ENCODE measurements at regions not wholly inside any gene's neighbourhood (a gene's known extent, or its start where the extent isn't known, plus 50 kb on each side); places are given as distances from the start of the nearest gene placed in this dataset.

DNA sequence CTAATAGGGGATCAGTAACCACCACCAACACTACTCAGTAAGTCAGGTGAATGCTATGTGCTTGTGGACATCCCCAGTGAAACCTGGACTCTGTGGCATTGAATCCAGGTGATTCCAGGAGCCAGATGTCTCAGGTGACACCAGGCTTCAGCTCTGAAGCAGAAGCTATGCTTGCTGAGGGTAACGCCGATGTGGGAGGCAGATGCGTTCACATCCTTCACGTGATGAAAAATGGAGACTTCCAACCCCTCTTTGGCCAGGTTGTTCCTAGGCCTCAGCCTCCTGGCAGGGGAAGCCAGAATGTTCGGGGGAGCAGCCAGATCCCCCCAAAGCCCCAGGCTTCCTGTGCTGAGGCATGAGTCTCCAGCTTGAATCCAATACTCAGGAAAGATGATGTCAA, 209.8 kb upstream of the PDE10A start:
- DNase-seq (ENCODE audit: low read depth), result no peak
- TF ChIP-seq, protein P1, sequence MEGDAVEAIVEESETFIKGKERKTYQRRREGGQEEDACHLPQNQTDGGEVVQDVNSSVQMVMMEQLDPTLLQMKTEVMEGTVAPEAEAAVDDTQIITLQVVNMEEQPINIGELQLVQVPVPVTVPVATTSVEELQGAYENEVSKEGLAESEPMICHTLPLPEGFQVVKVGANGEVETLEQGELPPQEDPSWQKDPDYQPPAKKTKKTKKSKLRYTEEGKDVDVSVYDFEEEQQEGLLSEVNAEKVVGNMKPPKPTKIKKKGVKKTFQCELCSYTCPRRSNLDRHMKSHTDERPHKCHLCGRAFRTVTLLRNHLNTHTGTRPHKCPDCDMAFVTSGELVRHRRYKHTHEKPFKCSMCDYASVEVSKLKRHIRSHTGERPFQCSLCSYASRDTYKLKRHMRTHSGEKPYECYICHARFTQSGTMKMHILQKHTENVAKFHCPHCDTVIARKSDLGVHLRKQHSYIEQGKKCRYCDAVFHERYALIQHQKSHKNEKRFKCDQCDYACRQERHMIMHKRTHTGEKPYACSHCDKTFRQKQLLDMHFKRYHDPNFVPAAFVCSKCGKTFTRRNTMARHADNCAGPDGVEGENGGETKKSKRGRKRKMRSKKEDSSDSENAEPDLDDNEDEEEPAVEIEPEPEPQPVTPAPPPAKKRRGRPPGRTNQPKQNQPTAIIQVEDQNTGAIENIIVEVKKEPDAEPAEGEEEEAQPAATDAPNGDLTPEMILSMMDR (IDR thresholded peaks at IDR 0.05; ENCODE audit: control insufficient read depth, insufficient read depth, low read depth, low read length, missing control alignments), result no peak
- no peak overlapping the region for H3K4me3 ChIP-seq (ENCODE audit: control insufficient read depth, low read depth, low read length)

DNA sequence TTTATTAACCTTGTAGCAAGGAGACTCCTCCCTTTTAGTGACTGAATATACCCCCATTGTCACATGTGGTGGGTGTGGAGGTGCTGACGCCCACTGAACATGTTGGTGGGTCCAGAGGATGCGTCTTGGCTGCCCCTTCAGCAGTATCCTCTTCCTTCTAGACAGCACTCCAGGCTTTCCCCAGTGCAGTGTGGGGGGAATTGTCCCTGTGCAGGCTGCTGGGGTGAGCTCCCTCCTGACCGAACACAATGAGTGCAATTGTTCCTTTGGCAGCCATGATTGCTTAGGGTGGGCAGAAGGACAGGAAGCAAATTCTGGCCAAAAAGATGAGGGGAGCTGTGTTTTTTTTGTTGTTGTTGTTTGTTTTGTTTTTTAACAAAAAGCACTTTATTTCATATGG, 209.3 kb upstream of the PDE10A start:
- TF ChIP-seq, protein P1 (IDR thresholded peaks at IDR 0.05; ENCODE audit: control insufficient read depth, insufficient read depth, low read depth, low read length, missing control alignments), result no peak
- H3K4me3 ChIP-seq (ENCODE audit: control insufficient read depth, low read depth, low read length), result no peak overlapping the region
- DNase-seq (ENCODE audit: low read depth), result no peak

GRCh38 chr6:165871571-165871970, 208.5 kb upstream of the PDE10A start:
- no peak for DNase-seq (ENCODE audit: low read depth)
- TF ChIP-seq, protein P1 (IDR thresholded peaks at IDR 0.05; ENCODE audit: control insufficient read depth, insufficient read depth, low read depth, low read length, missing control alignments), result no peak

GRCh38 chr6:165869526-165869925, 206.5 kb upstream of the PDE10A start:
- no peak for DNase-seq (ENCODE audit: low read depth)
- TF ChIP-seq, protein P1 (IDR thresholded peaks at IDR 0.05; ENCODE audit: control insufficient read depth, insufficient read depth, low read depth, low read length, missing control alignments), result no peak
- H3K4me3 ChIP-seq (ENCODE audit: control insufficient read depth, low read depth, low read length), result no peak overlapping the region

More at GRCh38 chr6:165871571-165871970, 208.5 kb upstream of the PDE10A start:
- H3K4me3 ChIP-seq (ENCODE audit: control insufficient read depth, low read depth, low read length), result no peak overlapping the region

DNA sequence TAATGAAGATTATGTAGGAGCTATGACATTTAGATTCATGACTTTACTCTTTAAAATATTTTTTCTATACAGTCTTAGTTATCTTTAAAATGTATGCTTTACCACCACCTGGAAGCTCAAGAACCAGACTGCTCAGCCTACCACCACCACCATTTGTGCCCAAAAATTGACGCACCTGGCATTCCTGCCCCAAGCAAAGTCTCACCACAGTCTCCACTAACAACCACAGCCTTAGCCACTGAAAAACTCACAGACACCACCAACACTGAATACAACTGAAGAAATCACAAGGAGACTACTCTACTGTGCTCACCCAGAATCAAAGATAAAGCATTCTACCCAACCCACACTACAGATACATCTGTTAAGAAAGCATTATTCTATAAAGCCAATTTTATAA, 201.9 kb upstream of the PDE10A start:
- TF ChIP-seq, protein P1 (IDR thresholded peaks at IDR 0.05; ENCODE audit: control insufficient read depth, insufficient read depth, low read depth, low read length, missing control alignments), result no peak
- DNase-seq (ENCODE audit: low read depth), result no peak
- no peak overlapping the region for H3K4me3 ChIP-seq (ENCODE audit: control insufficient read depth, low read depth, low read length)

DNA sequence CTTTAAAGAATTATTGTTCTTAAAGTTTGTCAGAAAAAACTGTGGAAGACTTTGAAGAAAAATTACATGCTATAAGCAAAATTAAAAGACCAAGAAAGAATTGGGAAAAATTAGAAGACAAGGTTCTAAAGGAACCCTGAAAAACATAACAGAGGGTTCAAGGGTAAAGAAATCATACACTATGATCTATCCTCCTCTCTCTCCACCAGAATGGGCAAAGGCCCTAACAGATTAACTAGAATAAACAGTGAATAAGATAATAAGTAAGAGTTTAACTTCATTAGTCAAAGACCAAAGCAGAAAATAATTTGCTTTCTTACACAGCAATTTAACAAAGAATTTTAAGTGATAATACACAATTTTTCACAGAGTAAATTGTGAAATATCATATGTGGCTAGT, 201.2 kb upstream of the PDE10A start:
- no peak overlapping the region for H3K4me3 ChIP-seq (ENCODE audit: control insufficient read depth, low read depth, low read length)
- TF ChIP-seq, protein P1 (IDR thresholded peaks at IDR 0.05; ENCODE audit: control insufficient read depth, insufficient read depth, low read depth, low read length, missing control alignments), result no peak

GRCh38 chr6:165863801-165864200, 200.8 kb upstream of the PDE10A start:
- TF ChIP-seq, protein P1 (IDR thresholded peaks at IDR 0.05; ENCODE audit: control insufficient read depth, insufficient read depth, low read depth, low read length, missing control alignments), result no peak

More for the DNA sequence above, 201.2 kb upstream of the PDE10A start:
- DNase-seq (ENCODE audit: low read depth), result no peak

More at GRCh38 chr6:165863801-165864200, 200.8 kb upstream of the PDE10A start:
- no peak overlapping the region for H3K4me3 ChIP-seq (ENCODE audit: control insufficient read depth, low read depth, low read length)
- DNase-seq (ENCODE audit: low read depth), result no peak

Data from AG09309 (cell line).